Dermis microvascular lymphatic vessel endothelial cell (primary cell): ENCODE measurements at regions not wholly inside any gene's neighbourhood (a gene's known extent, or its start where the extent isn't known, plus 50 kb on each side); places are given as distances from the start of the nearest gene placed in this dataset.

ENCODE experiments used
- DNase-seq, 2 donors: peaks; one replicate each; pipeline versions ENCODE4 v3.0.0 to v3.0.0-alpha.2; 2010; ENCODE audit warnings: low read depth in 2 of 2

GRCh38 chr5:68407311-68408239 lies 192.0 kb downstream of the PIK3R1 start:
- DNase-seq: no peak

DNA sequence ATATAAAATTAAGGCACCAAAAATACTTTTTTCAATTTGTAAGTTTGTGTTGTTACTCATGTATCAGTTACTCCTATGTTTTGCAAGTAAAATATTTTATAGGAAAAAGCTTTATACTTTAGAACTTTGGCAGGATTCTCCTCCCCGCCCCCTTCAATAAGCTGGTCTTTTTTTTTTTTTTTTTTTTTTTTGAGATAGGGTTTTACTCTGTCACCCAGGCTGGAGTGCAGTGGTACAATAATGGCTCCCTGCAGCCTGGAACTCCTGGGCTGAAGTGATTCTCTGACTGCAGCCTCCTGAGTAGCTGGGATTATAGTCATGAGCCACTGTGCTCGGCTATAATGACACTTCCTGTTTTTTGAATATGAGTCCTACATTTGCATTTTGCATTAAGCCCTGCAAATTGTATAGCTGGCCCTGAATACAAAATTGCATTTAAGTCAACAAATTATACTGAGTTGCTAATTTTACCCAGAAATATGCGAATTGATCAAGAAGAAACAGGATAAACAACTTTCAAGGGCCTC lies 192.9 kb downstream of the PIK3R1 start:
- DNase-seq: no peak

- DNase-seq: no peak
These were observed 193.7 kb downstream of the PIK3R1 start for GRCh38 chr5:68409259-68409658.

- no peak for DNase-seq
These were observed 195.6 kb downstream of the PIK3R1 start for GRCh38 chr5:68411161-68411560.

GRCh38 chr5:68415177-68416085 lies 199.9 kb downstream of the PIK3R1 start:
- peak in 1 of 2 donors; percentile 41 for DNase-seq

DNA sequence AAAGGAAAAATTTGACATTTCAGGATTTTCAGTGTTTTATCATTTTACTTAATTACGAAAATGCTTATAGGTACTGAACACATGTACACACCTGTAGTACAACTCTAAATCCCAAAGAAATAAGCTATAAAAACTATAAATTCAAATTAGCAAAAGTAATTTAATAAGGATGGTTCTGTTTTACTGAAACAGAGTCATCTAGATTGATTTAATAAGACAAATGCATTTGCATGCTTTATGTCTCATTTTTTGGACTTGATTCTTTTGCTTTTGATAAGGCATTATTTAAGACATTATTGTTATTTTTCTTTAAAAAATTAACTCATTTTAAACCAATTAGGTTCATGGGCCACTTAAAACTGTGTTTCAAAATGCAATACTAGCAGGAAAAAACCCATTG lies 201.2 kb downstream of the PIK3R1 start:
- no peak for DNase-seq

GRCh38 chr5:68418201-68418600 lies 202.6 kb downstream of the PIK3R1 start:
- no peak for DNase-seq

- no peak for DNase-seq
These were observed 203.1 kb downstream of the PIK3R1 start for GRCh38 chr5:68418680-68419079.

- no peak for DNase-seq
These were observed 203.6 kb downstream of the PIK3R1 start for GRCh38 chr5:68419081-68419636.

- peak in 1 of 2 donors; percentile 24 for DNase-seq
These were observed 204.3 kb downstream of the PIK3R1 start for GRCh38 chr5:68419637-68420452.

GRCh38 chr5:68420476-68421344 lies 205.2 kb downstream of the PIK3R1 start:
- DNase-seq: peak; percentile 24 to 28

DNA sequence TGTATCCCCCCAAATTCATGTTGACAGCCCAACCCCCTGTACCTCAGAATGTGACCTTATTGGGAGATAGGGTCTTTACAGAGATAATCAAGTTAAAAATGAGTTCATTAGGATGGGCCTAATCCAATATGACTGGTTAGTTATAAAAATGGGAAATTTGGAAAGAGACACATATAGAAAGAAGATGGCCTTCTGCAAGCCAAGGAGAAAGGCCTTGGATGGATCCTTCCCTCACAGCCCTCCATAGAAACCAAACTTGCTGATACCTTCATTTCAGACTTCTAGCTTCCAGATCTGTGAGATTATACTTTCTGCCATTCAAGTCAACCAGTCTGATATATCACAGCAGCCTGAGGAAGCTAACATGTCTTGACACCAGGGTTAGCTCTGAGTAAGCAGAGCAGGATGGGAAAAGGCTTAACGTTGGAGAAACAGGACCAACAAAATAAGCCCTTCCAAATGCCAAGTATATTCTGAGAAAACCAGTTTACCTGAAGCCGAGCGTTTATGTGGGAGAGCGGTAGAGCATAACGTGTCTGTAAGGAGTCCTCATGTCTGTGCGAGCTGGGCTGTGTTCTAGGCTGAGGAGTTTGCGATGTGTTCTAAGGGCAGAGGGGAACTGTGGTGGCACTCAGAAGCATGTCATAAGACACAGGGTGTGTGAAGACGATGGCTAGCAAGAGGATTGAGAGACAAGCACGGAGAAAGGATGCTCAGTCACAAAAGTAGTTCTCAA lies 206.1 kb downstream of the PIK3R1 start:
- DNase-seq: no peak

- DNase-seq: no peak
These were observed 207.7 kb downstream of the PIK3R1 start for GRCh38 chr5:68423154-68423811.

GRCh38 chr5:68424799-68425537 lies 209.4 kb downstream of the PIK3R1 start:
- peak; percentile 18 to 47 for DNase-seq

GRCh38 chr5:68426586-68426985 lies 211.0 kb downstream of the PIK3R1 start:
- no peak for DNase-seq

DNA sequence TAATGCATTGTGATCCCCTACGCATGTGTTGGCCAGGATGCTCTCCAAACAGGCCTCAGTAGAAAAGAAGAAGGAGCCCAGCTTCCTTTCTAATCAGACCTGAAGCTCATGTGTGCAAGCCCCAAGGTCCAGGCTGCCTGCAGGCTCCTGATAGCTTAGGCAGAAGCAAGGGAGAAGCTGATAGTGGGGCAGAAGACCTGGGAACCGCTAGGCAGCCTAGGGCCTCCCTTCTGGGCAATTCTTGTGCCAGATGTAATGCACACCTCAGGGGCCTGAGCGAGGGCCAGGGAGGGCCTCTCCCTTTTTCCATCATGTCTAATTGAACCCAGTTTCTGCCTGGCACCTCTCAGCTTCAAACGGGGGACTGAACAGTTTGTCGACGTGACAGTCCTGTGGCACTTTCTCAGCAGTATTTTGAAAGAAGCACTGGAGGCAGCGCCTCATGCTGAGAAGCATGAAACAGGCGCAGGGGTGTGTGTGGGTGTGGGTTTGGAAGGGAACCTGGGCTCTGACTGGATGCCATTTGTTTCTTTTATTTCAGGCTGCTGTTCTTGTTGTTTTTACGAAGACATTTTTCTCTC lies 212.8 kb downstream of the PIK3R1 start:
- DNase-seq: no peak

DNA sequence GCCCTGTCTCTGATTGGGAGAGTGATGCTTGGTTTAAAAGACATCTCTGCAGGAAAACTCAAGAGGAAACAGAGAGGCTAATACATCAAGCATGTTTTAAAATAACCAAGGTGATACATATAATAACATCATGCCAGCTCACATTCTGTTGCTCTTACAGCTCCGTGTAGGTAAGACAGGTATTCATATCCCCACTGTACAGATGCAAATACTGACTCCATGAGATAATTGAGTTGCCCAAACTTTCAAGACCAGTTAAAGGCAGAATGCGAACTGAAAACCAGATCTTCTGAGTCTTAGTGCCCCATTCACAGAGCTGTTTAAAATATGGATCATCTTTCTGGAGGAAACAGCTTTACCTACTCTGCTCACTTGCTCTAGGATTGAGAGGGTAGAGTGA lies 214.0 kb downstream of the PIK3R1 start:
- no peak for DNase-seq

DNA sequence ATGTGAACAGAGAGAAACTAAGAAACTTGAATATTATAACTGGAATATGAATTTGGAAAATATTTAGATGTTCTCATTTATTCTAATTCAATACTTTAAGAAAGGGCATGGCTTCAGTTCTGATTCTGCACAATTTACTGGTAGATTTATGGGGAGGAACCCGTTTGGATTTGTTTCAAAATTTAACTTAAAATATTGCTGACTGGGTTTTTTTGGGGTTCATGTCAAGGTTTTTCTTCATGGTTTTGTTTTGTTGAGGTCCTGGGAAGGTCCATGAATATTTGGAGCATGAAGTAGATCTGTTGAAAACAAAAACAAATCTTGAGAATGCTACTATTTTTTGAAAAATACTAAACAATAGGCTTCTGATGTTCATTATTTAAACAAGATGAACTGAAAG lies 214.7 kb downstream of the PIK3R1 start:
- no peak for DNase-seq
